ENCODE measurements at regions not wholly inside any gene's neighbourhood (a gene's known extent, or its start where the extent isn't known, plus 50 kb on each side); places are given as distances from the start of the nearest gene placed in this dataset.

DNA sequence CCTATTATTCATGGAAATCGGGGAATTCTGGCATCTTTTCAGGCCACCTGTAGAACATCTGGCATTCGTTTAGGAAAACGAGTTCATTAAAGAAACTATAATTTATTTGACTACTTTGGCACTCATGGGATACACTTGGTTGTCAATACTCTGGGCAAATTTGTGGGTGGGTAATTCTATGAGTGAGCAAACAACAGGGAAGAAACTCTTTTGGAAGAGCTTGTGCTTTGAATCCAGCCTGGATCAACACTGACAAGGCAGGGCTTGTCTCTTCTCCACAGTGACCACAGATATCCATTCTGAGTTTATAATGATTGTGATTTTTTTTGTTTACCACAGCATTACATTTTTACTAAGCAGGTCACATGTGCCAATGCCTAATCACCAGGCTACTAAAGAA is 394.7 kb downstream of the THBS2 start:
- no peaks in the 10 kb centered on the region for H3K4me1 ChIP-seq (replicated peaks; ENCODE audit: insufficient read depth)
- H3K9me2 ChIP-seq (ENCODE audit: insufficient read depth) = no peaks in the 10 kb centered on the region
- no peaks in the 10 kb centered on the region for H3K9me3 ChIP-seq (ENCODE audit: insufficient read depth, low read depth)
- H3F3A ChIP-seq (ENCODE audit: insufficient read depth, low read depth) = no peaks in the 10 kb centered on the region
- H3K4me3 ChIP-seq = no peak overlapping the region
- H3K27me3 ChIP-seq (ENCODE audit: insufficient read depth, low read depth) = peaks cover 4% of the 10 kb centered on the region; the same call in 1 of the 2 replicates
- no peak for TF ChIP-seq EZH2 (IDR thresholded peaks at IDR 0.05; ENCODE audit: low read depth)
- TF ChIP-seq, protein P1, sequence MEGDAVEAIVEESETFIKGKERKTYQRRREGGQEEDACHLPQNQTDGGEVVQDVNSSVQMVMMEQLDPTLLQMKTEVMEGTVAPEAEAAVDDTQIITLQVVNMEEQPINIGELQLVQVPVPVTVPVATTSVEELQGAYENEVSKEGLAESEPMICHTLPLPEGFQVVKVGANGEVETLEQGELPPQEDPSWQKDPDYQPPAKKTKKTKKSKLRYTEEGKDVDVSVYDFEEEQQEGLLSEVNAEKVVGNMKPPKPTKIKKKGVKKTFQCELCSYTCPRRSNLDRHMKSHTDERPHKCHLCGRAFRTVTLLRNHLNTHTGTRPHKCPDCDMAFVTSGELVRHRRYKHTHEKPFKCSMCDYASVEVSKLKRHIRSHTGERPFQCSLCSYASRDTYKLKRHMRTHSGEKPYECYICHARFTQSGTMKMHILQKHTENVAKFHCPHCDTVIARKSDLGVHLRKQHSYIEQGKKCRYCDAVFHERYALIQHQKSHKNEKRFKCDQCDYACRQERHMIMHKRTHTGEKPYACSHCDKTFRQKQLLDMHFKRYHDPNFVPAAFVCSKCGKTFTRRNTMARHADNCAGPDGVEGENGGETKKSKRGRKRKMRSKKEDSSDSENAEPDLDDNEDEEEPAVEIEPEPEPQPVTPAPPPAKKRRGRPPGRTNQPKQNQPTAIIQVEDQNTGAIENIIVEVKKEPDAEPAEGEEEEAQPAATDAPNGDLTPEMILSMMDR (conservative IDR thresholded peaks at IDR 0.05) = no peak
- intact Hi-C loops (cut with micrococcal nuclease; ENCODE audit: unreplicated experiment) = no loop called here
- no peaks in the 10 kb centered on the region for H3K36me3 ChIP-seq (ENCODE audit: low read depth)
- CTCF ChIA-PET = no interaction called here
- POLR2A ChIA-PET (ENCODE audit: unreplicated experiment) = no interaction called here
- no TSS peak for BruUV-seq (replicated peaks)
- DNase-seq = no peak
- no peak overlapping the region; the same call in 1 of the 2 replicates for H2AFZ ChIP-seq
- no peaks in the 10 kb centered on the region for H4K20me1 ChIP-seq (ENCODE audit: insufficient read depth)
- H3K4me2 ChIP-seq = no peak overlapping the region
- no peak overlapping the region for H3K27ac ChIP-seq
- no peaks in the 10 kb centered on the region for H3K79me2 ChIP-seq (ENCODE audit: low read depth)

DNA sequence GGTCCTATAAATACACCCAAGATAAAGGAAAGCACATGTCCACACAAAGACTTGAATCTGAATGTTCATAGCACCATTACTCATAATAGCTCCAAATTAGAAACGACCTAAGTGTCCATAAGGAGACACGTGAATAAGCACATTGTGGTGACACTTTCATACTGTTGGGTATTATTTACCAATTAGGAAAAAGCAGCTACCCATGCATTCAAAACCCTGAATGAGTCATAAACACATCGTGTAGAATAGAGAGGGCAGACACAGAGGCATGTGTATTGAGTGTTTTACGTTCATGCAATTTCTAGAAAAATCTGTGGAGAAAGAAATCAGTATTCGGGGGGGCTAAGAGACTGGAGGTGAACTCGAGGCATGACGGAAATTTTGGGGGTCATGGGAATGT is 396.7 kb downstream of the THBS2 start:
- no TSS peak for BruUV-seq (replicated peaks)
- Histone ChIP-seq H3K4me3 (no peak overlapping the region), H3K9me3 (ENCODE audit: insufficient read depth, low read depth) (no peaks in the 10 kb centered on the region), H3K4me1 (replicated peaks; ENCODE audit: insufficient read depth) (no peaks in the 10 kb centered on the region), H2AFZ (no peak overlapping the region), H3K27ac (no peak overlapping the region), H4K20me1 (ENCODE audit: insufficient read depth) (no peaks in the 10 kb centered on the region), H3K79me2 (ENCODE audit: low read depth) (no peaks in the 10 kb centered on the region), H3K9me2 (ENCODE audit: insufficient read depth) (no peaks in the 10 kb centered on the region), H3F3A (ENCODE audit: insufficient read depth, low read depth) (no peaks in the 10 kb centered on the region), H3K4me2 (no peak overlapping the region), H3K27me3 (ENCODE audit: insufficient read depth, low read depth) (no peaks in the 10 kb centered on the region), H3K36me3 (ENCODE audit: low read depth) (no peaks in the 10 kb centered on the region)
- ChIA-PET POLR2A (ENCODE audit: unreplicated experiment) (no interaction called here), CTCF (no interaction called here)
- no peak for TF ChIP-seq EZH2 (IDR thresholded peaks at IDR 0.05; ENCODE audit: low read depth)
- TF ChIP-seq, protein P1 (conservative IDR thresholded peaks at IDR 0.05) = no peak
- intact Hi-C loops (cut with micrococcal nuclease; ENCODE audit: unreplicated experiment) = no loop called here
- no peak for DNase-seq

DNA sequence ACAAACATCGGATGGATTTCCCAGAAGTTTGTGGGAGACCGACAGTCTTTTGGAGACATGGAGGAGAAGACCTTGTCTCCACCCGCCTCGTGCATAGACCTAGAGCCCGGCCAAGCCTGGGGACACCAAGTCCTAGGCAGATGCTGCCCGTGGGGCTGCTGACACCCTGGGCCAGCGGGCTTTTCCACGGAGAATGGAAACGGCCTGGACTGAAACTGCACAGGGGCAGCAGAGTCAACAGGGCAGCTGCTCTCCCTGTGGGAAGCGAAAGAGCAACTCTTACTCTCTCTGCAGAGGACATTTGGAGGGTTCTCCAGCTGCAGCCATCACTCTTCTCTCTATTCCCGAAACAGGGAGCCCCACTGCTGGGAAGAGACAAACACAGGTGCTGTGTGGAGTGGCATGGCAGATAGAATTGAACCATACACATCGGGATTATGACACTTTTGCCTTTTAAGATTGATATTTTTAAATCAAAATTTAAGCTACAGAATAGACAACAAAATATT is 401.2 kb downstream of the THBS2 start:
- BruUV-seq (replicated peaks) = no TSS peak
- no peaks in the 10 kb centered on the region for H3K9me2 ChIP-seq (ENCODE audit: insufficient read depth)
- POLR2A ChIA-PET (ENCODE audit: unreplicated experiment) = no interaction called here
- peaks cover 14% of the 10 kb centered on the region for H3K27me3 ChIP-seq (ENCODE audit: insufficient read depth, low read depth)
- CTCF ChIA-PET = no interaction called here
- TF ChIP-seq, protein P1 (conservative IDR thresholded peaks at IDR 0.05) = no peak
- TF ChIP-seq EZH2 (IDR thresholded peaks at IDR 0.05; ENCODE audit: low read depth) = no peak
- intact Hi-C loops (cut with micrococcal nuclease; ENCODE audit: unreplicated experiment) = no loop called here
- no peaks in the 10 kb centered on the region for H3K79me2 ChIP-seq (ENCODE audit: low read depth)
- H3K9me3 ChIP-seq (ENCODE audit: insufficient read depth, low read depth) = no peaks in the 10 kb centered on the region
- no peaks in the 10 kb centered on the region for H3K36me3 ChIP-seq (ENCODE audit: low read depth)
- H3K4me2 ChIP-seq = no peak overlapping the region
- H3K4me1 ChIP-seq (replicated peaks; ENCODE audit: insufficient read depth) = no peaks in the 10 kb centered on the region
- H4K20me1 ChIP-seq (ENCODE audit: insufficient read depth) = no peaks in the 10 kb centered on the region
- H3F3A ChIP-seq (ENCODE audit: insufficient read depth, low read depth) = no peaks in the 10 kb centered on the region
- no peak for DNase-seq
- H2AFZ ChIP-seq = no peak overlapping the region; the same call in 1 of the 2 replicates
- H3K27ac ChIP-seq = no peak overlapping the region
- H3K4me3 ChIP-seq = no peak overlapping the region
